GM12875 (cell line): ENCODE measurements at regions not wholly inside any gene's neighbourhood (a gene's known extent, or its start where the extent isn't known, plus 50 kb on each side); places are given as distances from the start of the nearest gene placed in this dataset.

Source experiments
- H3K4me3 ChIP-seq: one replicate; pipeline ENCODE4 v1.5.1; 2011; ENCODE audit warnings: low read depth, low read length, control low read depth
- CTCF ChIP-seq: IDR thresholded peaks from 2 replicates; pipeline ENCODE4 v1.5.1; 2011; ENCODE audit warnings: low read depth, mild to moderate bottlenecking, control low read depth, inconsistent platforms, low read length, moderate library complexity, borderline replicate concordance; ENCODE audit not compliant: insufficient read depth

- no peak for TF ChIP-seq CTCF
- no peak overlapping the region for H3K4me3 ChIP-seq
Observed at GRCh38 chr4:108272986-108273385, 104.3 kb upstream of the LEF1 start.

GRCh38 chr4:108272561-108272960 lies 103.8 kb upstream of the LEF1 start:
- H3K4me3 ChIP-seq, result no peak overlapping the region
- no peak for TF ChIP-seq CTCF

- H3K4me3 ChIP-seq, result no peak overlapping the region
- TF ChIP-seq CTCF, result no peak
Observed at GRCh38 chr4:108272046-108272445, 103.3 kb upstream of the LEF1 start.

- H3K4me3 ChIP-seq, result no peak overlapping the region
- no peak for TF ChIP-seq CTCF
Observed at GRCh38 chr4:108270466-108271450, 102.0 kb upstream of the LEF1 start.

GRCh38 chr4:108264693-108265092 lies 96.0 kb upstream of the LEF1 start:
- TF ChIP-seq CTCF, result no peak

GRCh38 chr4:108263057-108263456 lies 94.3 kb upstream of the LEF1 start:
- TF ChIP-seq CTCF, result no peak
- no peak overlapping the region for H3K4me3 ChIP-seq

More at GRCh38 chr4:108264693-108265092, 96.0 kb upstream of the LEF1 start:
- H3K4me3 ChIP-seq, result no peak overlapping the region

GRCh38 chr4:108261026-108261425 lies 92.3 kb upstream of the LEF1 start:
- H3K4me3 ChIP-seq, result no peak overlapping the region
- TF ChIP-seq CTCF, result no peak
